GM12864 (cell line): ENCODE measurements at regions not wholly inside any gene's neighbourhood (a gene's known extent, or its start where the extent isn't known, plus 50 kb on each side); places are given as distances from the start of the nearest gene placed in this dataset.

Experiments used
- DNase-seq: peaks from one replicate; pipeline ENCODE4 v3.0.0-alpha.2; 2011; ENCODE audit warnings: low read depth
- H3K4me3 ChIP-seq: 2 replicates; pipeline ENCODE4 v1.5.1; 2011; ENCODE audit warnings: mild to moderate bottlenecking, low read depth, low read length, control low read depth
- TF ChIP-seq, protein P1 (sequence below): IDR thresholded peaks from 2 replicates; pipeline ENCODE4 v1.5.1; 2011; ENCODE audit warnings: low read depth, mild to moderate bottlenecking, moderate library complexity, low read length, control low read depth, inconsistent platforms; ENCODE audit errors: missing control alignments

GRCh38 chr10:33103863-33104379, 145.9 kb upstream of the ITGB1 start:
- H3K4me3 ChIP-seq = no peak overlapping the region
- no peak for DNase-seq
- TF ChIP-seq, protein P1, sequence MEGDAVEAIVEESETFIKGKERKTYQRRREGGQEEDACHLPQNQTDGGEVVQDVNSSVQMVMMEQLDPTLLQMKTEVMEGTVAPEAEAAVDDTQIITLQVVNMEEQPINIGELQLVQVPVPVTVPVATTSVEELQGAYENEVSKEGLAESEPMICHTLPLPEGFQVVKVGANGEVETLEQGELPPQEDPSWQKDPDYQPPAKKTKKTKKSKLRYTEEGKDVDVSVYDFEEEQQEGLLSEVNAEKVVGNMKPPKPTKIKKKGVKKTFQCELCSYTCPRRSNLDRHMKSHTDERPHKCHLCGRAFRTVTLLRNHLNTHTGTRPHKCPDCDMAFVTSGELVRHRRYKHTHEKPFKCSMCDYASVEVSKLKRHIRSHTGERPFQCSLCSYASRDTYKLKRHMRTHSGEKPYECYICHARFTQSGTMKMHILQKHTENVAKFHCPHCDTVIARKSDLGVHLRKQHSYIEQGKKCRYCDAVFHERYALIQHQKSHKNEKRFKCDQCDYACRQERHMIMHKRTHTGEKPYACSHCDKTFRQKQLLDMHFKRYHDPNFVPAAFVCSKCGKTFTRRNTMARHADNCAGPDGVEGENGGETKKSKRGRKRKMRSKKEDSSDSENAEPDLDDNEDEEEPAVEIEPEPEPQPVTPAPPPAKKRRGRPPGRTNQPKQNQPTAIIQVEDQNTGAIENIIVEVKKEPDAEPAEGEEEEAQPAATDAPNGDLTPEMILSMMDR = no peak

DNA sequence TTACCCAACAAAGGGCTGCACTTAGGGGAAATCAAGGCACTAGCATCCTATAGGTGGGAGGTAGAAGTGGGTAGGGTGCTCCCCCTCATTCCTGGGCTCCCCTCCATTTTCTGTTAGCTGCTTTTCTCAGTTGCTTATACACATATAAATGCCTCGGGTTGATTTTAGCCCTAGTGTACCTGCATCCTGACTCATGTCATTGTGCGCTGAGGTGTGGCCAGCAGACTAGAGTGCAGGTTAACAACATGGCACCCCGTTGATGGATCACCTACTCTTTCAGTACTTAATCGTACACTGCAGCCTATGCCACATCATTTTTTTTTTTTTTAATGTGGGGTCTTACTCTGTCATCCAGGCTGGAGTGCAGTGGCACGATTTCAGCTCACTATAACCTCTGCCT, 144.0 kb upstream of the ITGB1 start:
- TF ChIP-seq, protein P1 = no peak
- H3K4me3 ChIP-seq = no peak overlapping the region
- no peak for DNase-seq

- TF ChIP-seq, protein P1 = no peak
These were observed 143.4 kb upstream of the ITGB1 start for GRCh38 chr10:33101392-33101787.

GRCh38 chr10:33100781-33101391, 142.9 kb upstream of the ITGB1 start:
- TF ChIP-seq, protein P1 = no peak
- no peak for DNase-seq
- H3K4me3 ChIP-seq = no peak overlapping the region

More at GRCh38 chr10:33101392-33101787, 143.4 kb upstream of the ITGB1 start:
- no peak for DNase-seq
- H3K4me3 ChIP-seq = no peak overlapping the region

- no peak for DNase-seq
- TF ChIP-seq, protein P1 = no peak
- no peak overlapping the region for H3K4me3 ChIP-seq
These were observed 141.7 kb upstream of the ITGB1 start for GRCh38 chr10:33099748-33100147.

GRCh38 chr10:33098951-33099663, 141.1 kb upstream of the ITGB1 start:
- H3K4me3 ChIP-seq = no peak overlapping the region
- no peak for DNase-seq
- TF ChIP-seq, protein P1 = no peak
